NCI-H1105 treated with DMSO at 0.1 percent for 48 hours (cell line): ENCODE measurements at regions not wholly inside any gene's neighbourhood (a gene's known extent, or its start where the extent isn't known, plus 50 kb on each side); places are given as distances from the start of the nearest gene placed in this dataset.

Experiments used
- DNase-seq: peaks from one replicate; lab custom pipeline; 2025; lab: John Stamatoyannopoulos, UW

DNA sequence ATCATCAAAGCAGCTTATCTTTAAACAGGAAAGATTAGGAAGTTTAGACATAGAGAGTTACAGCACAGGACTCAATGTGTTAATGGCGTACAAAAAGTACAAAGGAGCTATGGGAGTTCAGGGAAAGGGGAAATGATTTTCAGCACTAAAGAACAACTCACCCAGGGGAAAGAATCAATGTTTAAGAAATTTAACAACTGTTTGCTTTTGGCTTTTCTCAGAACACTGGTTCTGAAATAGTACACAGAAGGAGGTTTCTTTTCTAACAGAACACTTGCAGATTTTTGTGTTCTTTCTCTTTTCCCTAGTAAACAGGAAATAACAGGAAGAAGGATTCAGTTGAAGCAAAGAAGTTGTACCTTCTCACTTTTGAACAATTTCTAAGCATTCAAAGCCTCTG lies 71.3 kb upstream of the GHR start:
- DNase-seq: no peak

DNA sequence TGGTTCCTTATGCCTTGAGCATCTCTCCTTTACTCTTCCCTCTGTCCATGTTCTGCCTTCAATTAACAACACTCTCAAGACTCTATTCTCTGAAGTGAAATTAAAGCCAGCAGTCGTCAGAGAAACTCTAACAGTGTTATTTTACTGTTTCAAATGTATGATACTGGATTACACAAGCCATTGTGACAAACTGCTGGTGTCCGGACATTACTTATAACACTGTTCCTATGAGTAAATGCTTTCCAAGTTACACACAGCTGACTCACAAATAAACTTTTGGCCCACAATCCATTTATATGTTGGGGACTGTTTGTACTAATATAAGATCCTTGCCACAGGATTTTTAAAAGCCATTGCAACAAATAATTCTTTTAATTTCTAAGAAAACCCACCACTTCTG lies 63.2 kb upstream of the GHR start:
- DNase-seq: no peak

DNA sequence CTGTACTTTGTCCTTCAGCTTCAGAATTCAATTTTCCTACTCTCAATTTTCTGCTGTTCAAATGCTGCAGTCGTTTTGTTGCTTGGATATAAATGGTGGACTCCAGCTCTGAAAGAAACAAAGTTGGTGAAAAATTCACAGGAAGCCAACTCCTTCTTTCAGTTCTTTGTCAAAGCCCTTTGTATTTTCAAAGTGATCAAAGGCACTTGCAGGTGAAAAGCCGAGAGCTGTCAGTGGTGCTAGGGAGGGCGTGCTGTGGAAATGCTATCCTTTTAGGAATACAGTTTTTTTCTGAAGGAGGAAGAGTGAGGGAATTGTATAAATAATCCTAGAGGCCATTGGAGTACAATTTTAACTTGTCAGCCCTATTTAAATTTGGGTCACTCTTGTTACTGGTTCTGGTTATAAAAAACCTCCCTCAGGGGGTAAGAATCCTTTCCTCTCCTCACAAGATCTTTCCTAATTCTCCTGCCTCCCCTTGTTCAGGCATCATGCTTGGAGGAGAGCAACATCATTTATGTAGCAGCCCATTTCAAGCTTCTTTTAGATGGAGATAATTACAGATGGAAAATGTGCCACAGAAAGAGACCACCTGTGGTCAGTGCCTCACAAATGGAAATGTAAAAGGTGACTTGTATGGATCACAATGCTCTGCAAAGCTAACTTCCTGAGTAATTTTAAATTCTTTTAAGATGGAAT lies 62.5 kb upstream of the GHR start:
- no peak for DNase-seq

DNA sequence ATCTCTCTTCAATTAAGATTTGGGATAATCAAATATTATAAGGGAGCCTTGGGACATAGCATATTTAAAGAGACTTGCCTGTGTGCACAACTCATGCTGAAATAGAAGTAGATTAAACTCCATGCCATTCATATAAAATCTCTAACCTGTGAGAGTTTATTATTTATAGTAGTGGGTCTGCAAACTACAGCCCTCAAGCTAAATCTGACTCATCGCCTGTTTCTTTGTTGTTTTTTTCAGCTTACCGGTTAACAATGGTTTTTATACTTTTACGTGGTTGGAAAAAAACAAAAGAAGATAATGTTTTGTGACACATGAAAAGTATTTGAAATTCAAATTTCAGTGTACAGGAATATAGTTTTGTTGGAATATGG lies 61.9 kb upstream of the GHR start:
- DNase-seq: no peak

DNA sequence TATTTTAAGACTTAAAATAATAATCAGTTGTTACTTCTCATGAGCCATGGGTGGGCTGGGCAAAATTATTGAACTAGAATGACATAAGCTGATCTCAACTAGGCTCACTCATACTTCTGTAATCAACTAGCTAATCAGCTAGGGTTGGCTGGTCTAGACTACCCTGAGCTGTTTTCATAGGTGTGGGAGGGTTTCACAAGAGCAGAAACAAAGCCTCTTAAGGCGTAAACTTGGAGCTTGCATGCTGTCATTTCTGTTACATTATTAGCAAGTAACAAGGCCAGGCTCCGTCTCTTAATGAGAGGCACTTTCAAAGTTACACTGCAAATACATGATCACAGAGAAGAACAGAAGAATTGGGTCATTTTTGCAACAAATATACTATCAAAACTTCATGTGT lies 57.2 kb upstream of the GHR start:
- no peak for DNase-seq
